HepG2 (cell line): ENCODE measurements at regions not wholly inside any gene's neighbourhood (a gene's known extent, or its start where the extent isn't known, plus 50 kb on each side); places are given as distances from the start of the nearest gene placed in this dataset.

Experiments
- ATAC-seq: fragments of 200-7000 bp; cut with Tn5 transposase; 3 replicates; pipeline ENCODE4 v1.9.1; 2020; ENCODE audit warnings: mild to moderate bottlenecking, moderate library complexity
- BruUV-seq: library from RNA; stranded (reverse); fragments of 400-500 nt; replicated peaks from 2 replicates; lab custom pipeline; 2021; lab: Mats Ljungman, UMichigan
- CTCF ChIA-PET: fragments of 300-600 bp; formaldehyde crosslinking; extraction: SDS; loops from one replicate; lab custom pipeline; 2021; ENCODE audit warnings: low total read pairs, inconsistent platforms, low intra/inter-chr PET ratio; lab: Yijun Ruan, JAX
- POLR2A ChIA-PET: fragments of 350-600 bp; sonication (Branson Sonifier 250); formaldehyde crosslinking; loops from one replicate; lab custom pipeline; 2020; ENCODE audit warnings: antibody characterized with exemption, inconsistent platforms; lab: Yijun Ruan, JAX
- DNase-seq: peaks from one replicate; pipeline ENCODE4 v3.0.0-alpha.2; 2015; ENCODE audit warnings: low spot score
- FAIRE-seq: peaks from 3 replicates; lab custom pipeline; 2011; peaks lifted over from hg19 to GRCh38; lab: Jason Lieb, UNC
- H2AFZ ChIP-seq: one replicate; pipeline ENCODE4 v1.6.1; 2011; ENCODE audit warnings: low read length, inconsistent platforms
- H3K27ac ChIP-seq: fragments of 300-600 bp; 3 replicates; pipeline ENCODE4 v1.8.0; 2011; ENCODE audit warnings: mixed run types, mild to moderate bottlenecking, mixed read lengths, low read length, inconsistent platforms; ENCODE audit not compliant: insufficient read depth; ENCODE audit errors: extremely low read length
- H3K27me3 ChIP-seq, 2 experiments: fragments of 200-600 bp in 1 of 2; 2 replicates in 1 of 2; 3 replicates in 1 of 2; pipeline versions ENCODE4 v1.6.0 to v1.8.0; 2011; ENCODE audit warnings: low read length in 2 of 2, mild to moderate bottlenecking in 2 of 2, moderate library complexity in 2 of 2, inconsistent platforms in 1 of 2; ENCODE audit not compliant: insufficient read depth in 2 of 2, control insufficient read depth in 1 of 2
- H3K36me3 ChIP-seq, 2 experiments: fragments of 200-600 bp in 1 of 2; replicated peaks in 1 of 2; 2 replicates in 1 of 2; 3 replicates in 1 of 2; pipeline versions ENCODE4 v1.5.1 to v1.8.0; 2011; ENCODE audit warnings: low read length in 2 of 2, inconsistent platforms in 1 of 2; ENCODE audit not compliant: insufficient read depth in 2 of 2, control insufficient read depth in 1 of 2
- H3K4me1 ChIP-seq: 2 replicates; pipeline ENCODE4 v1.5.1; 2012; ENCODE audit warnings: low read length, inconsistent platforms; ENCODE audit not compliant: insufficient read depth
- H3K4me2 ChIP-seq: 2 replicates; pipeline ENCODE4 v1.6.0; 2011; ENCODE audit warnings: low read depth, low read length, inconsistent platforms
- H3K4me3 ChIP-seq, 3 experiments: fragments of 200-600 bp in 1 of 3; sonication (generic), shearing (Covaris generic) in 1 of 3; replicated peaks in 1 of 3; 2 replicates each; pipeline ENCODE4 v1.5.1; 2011 to 2016; ENCODE audit warnings: low read length in 3 of 3, inconsistent platforms in 2 of 3, low read depth in 2 of 3, mild to moderate bottlenecking in 2 of 3, control low read depth in 1 of 3, mixed read lengths in 1 of 3; ENCODE audit not compliant: insufficient read depth in 1 of 3
- H3K79me2 ChIP-seq: one replicate; pipeline ENCODE4 v1.6.1; 2011; ENCODE audit warnings: low read length, inconsistent platforms; ENCODE audit not compliant: insufficient read depth
- H3K9ac ChIP-seq: 2 replicates; pipeline ENCODE4 v1.6.0; 2011; ENCODE audit warnings: mild to moderate bottlenecking, low read depth, low read length, inconsistent platforms; ENCODE audit not compliant: insufficient read depth
- H3K9me3 ChIP-seq: 2 replicates; pipeline ENCODE4 v1.5.1; 2012; ENCODE audit warnings: mild to moderate bottlenecking, low read length
- H4K20me1 ChIP-seq: 2 replicates; pipeline ENCODE4 v1.6.0; 2011; ENCODE audit warnings: inconsistent platforms, mild to moderate bottlenecking, low read length, moderate library complexity; ENCODE audit not compliant: insufficient read depth
- EEA1 ChIP-seq: sonication (generic); formaldehyde crosslinking; IDR thresholded peaks from 2 replicates; pipeline ENCODE4 v1.5.1; 2020; ENCODE audit warnings: mild to moderate bottlenecking, missing genetic modification reagents, borderline replicate concordance
- JDP2 ChIP-seq: sonication (generic); formaldehyde crosslinking; IDR thresholded peaks from 2 replicates; pipeline ENCODE4 v1.8.1; 2022; ENCODE audit warnings: missing genetic modification reagents, borderline replicate concordance
- LCORL ChIP-seq, 2 experiments: fragments of 450-650 bp in 1 of 2; sonication (generic) in 1 of 2; formaldehyde crosslinking in 1 of 2; IDR thresholded peaks; 2 replicates each; pipeline versions ENCODE4 v1.5.0 to v1.6.1; 2017 to 2020; ENCODE audit warnings: antibody characterized with exemption in 1 of 2, missing genetic modification reagents in 1 of 2
- ZNF678 ChIP-seq: sonication (generic); formaldehyde crosslinking; IDR thresholded peaks from 2 replicates; pipeline ENCODE4 v1.4.0; 2020; ENCODE audit warnings: mild to moderate bottlenecking, missing genetic modification reagents
- ZNF83 ChIP-seq: sonication (generic); formaldehyde crosslinking; IDR thresholded peaks from 2 replicates; pipeline ENCODE4 v1.4.0; 2020; ENCODE audit warnings: missing genetic modification reagents, mild to moderate bottlenecking, borderline replicate concordance
- WGBS: methylation state at CpG from one replicate; pipeline ENCODE4 v1.1.6; 2017; ENCODE audit warnings: low lambda C conversion rate; 5-methylcytosine and 5-hydroxymethylcytosine counted together
- in situ Hi-C: cut with HindIII; loops from 2 replicates; pipeline ENCODE4 v1.10.0; 2017; ENCODE audit warnings: low pct_unique_long_range_greater_than_20kb; ENCODE audit not compliant: extremely low pct_ligation_motif_present
- intact Hi-C: fragments of 100-400 bp; cut with micrococcal nuclease; formaldehyde crosslinking; loops from one replicate; pipeline ENCODE4 v1.10.0; 2022; ENCODE audit not compliant: unreplicated experiment
- TF ChIP-seq, protein P1 (sequence below): sonication (generic); formaldehyde crosslinking; IDR thresholded peaks from 2 replicates; pipeline ENCODE4 v1.5.0; 2020; ENCODE audit warnings: mild to moderate bottlenecking, missing genetic modification reagents
- TF ChIP-seq, protein P2 (sequence below): sonication (generic); formaldehyde crosslinking; IDR thresholded peaks from 2 replicates; pipeline ENCODE4 v1.4.0; 2020; ENCODE audit warnings: missing genetic modification reagents, borderline replicate concordance
- TF ChIP-seq, protein P3 (sequence below): IDR thresholded peaks from 2 replicates; pipeline ENCODE4 v1.6.1; 2016; ENCODE audit warnings: low read depth
- TF ChIP-seq, protein P4 (sequence below): sonication (generic); formaldehyde crosslinking; IDR thresholded peaks from 2 replicates; pipeline ENCODE4 v1.9.0; 2021; ENCODE audit warnings: missing genetic modification reagents, borderline replicate concordance

DNA sequence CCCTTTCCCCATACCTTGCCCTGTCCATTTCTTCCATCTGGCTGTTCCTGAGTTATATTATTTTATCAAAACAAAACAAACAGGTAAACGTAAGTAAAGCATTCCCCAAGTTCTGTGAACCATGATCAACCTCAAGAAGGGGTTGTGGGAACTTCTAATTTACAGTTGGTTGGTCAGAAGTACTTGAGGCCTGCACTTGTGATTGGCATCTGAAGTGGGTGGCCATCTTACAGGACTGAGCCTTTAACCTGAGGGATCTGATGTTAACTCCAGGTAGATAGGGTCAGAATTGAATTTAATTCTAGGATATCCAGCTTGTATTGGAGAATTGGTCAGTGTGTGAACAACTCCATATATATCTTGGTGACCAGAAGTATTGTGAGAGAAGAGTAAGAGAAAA, 77.0 kb downstream of the DIO2 start:
- intact Hi-C loops = no loop called here
- Histone ChIP-seq H4K20me1 (no peaks in the 10 kb centered on the region), H3K4me3 (no peak overlapping the region), H3K27ac (no peak overlapping the region), H3K79me2 (no peaks in the 10 kb centered on the region), H3K4me1 (no peaks in the 10 kb centered on the region), H3K9me3 (peaks cover 95% of the 10 kb centered on the region), H3K27me3 (no peaks in the 10 kb centered on the region), H3K4me2 (no peak overlapping the region), H3K36me3 (no peaks in the 10 kb centered on the region), H3K9ac (no peak overlapping the region), H2AFZ (no peak overlapping the region)
- WGBS = 5% methylated on average over 1 of the region's 1 CpG
- no peak for FAIRE-seq
- POLR2A ChIA-PET = no interaction called here
- TF ChIP-seq EEA1 (CRISPR knock-in tag) = no peak
- TF ChIP-seq, protein P1, sequence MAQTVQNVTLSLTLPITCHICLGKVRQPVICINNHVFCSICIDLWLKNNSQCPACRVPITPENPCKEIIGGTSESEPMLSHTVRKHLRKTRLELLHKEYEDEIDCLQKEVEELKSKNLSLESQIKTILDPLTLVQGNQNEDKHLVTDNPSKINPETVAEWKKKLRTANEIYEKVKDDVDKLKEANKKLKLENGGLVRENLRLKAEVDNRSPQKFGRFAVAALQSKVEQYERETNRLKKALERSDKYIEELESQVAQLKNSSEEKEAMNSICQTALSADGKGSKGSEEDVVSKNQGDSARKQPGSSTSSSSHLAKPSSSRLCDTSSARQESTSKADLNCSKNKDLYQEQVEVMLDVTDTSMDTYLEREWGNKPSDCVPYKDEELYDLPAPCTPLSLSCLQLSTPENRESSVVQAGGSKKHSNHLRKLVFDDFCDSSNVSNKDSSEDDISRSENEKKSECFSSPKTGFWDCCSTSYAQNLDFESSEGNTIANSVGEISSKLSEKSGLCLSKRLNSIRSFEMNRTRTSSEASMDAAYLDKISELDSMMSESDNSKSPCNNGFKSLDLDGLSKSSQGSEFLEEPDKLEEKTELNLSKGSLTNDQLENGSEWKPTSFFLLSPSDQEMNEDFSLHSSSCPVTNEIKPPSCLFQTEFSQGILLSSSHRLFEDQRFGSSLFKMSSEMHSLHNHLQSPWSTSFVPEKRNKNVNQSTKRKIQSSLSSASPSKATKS = no peak
- TF ChIP-seq, protein P2, sequence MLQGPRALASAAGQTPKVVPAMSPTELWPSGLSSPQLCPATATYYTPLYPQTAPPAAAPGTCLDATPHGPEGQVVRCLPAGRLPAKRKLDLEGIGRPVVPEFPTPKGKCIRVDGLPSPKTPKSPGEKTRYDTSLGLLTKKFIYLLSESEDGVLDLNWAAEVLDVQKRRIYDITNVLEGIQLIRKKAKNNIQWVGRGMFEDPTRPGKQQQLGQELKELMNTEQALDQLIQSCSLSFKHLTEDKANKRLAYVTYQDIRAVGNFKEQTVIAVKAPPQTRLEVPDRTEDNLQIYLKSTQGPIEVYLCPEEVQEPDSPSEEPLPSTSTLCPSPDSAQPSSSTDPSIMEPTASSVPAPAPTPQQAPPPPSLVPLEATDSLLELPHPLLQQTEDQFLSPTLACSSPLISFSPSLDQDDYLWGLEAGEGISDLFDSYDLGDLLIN = no peak
- no peak for TF ChIP-seq ZNF83 (CRISPR knock-in tag)
- TF ChIP-seq LCORL (IDR thresholded peaks at IDR 0.05) = no peak
- TF ChIP-seq LCORL (CRISPR knock-in tag; IDR thresholded peaks at IDR 0.05) = no peak
- TF ChIP-seq ZNF678 (CRISPR knock-in tag) = no peak
- TF ChIP-seq, protein P3, sequence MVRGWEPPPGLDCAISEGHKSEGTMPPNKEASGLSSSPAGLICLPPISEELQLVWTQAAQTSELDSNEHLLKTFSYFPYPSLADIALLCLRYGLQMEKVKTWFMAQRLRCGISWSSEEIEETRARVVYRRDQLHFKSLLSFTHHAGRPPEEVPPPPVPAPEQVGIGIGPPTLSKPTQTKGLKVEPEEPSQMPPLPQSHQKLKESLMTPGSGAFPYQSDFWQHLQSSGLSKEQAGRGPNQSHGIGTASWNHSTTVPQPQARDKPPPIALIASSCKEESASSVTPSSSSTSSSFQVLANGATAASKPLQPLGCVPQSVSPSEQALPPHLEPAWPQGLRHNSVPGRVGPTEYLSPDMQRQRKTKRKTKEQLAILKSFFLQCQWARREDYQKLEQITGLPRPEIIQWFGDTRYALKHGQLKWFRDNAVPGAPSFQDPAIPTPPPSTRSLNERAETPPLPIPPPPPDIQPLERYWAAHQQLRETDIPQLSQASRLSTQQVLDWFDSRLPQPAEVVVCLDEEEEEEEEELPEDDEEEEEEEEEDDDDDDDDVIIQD (CRISPR knock-in tag) = no peak
- TF ChIP-seq, protein P4, sequence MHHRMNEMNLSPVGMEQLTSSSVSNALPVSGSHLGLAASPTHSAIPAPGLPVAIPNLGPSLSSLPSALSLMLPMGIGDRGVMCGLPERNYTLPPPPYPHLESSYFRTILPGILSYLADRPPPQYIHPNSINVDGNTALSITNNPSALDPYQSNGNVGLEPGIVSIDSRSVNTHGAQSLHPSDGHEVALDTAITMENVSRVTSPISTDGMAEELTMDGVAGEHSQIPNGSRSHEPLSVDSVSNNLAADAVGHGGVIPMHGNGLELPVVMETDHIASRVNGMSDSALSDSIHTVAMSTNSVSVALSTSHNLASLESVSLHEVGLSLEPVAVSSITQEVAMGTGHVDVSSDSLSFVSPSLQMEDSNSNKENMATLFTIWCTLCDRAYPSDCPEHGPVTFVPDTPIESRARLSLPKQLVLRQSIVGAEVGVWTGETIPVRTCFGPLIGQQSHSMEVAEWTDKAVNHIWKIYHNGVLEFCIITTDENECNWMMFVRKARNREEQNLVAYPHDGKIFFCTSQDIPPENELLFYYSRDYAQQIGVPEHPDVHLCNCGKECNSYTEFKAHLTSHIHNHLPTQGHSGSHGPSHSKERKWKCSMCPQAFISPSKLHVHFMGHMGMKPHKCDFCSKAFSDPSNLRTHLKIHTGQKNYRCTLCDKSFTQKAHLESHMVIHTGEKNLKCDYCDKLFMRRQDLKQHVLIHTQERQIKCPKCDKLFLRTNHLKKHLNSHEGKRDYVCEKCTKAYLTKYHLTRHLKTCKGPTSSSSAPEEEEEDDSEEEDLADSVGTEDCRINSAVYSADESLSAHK = no peak
- no peak for TF ChIP-seq JDP2
- CTCF ChIA-PET = no interaction called here
- ATAC-seq = no peak
- no peak for DNase-seq
- no TSS peak for BruUV-seq
- in situ Hi-C loops = no loop called here
